Ishikawa (cell line): ENCODE measurements at regions not wholly inside any gene's neighbourhood (a gene's known extent, or its start where the extent isn't known, plus 50 kb on each side); places are given as distances from the start of the nearest gene placed in this dataset.

Experiments
- CEBPB ChIP-seq: IDR thresholded peaks from 2 replicates; pipeline ENCODE4 v1.6.1; 2012
- CREB1 ChIP-seq: IDR thresholded peaks from 2 replicates; pipeline ENCODE4 v1.6.1; 2012; ENCODE audit warnings: low read depth
- EGR1 ChIP-seq: IDR thresholded peaks from 2 replicates; pipeline ENCODE4 v1.6.1; 2012
- EP300 ChIP-seq: IDR thresholded peaks from 2 replicates; pipeline ENCODE4 v1.6.1; 2012; ENCODE audit warnings: borderline replicate concordance
- FOXM1 ChIP-seq: IDR thresholded peaks from 2 replicates; pipeline ENCODE4 v1.6.1; 2012; ENCODE audit warnings: low read depth, borderline replicate concordance
- MAX ChIP-seq: IDR thresholded peaks from 2 replicates; pipeline ENCODE4 v1.6.1; 2012
- NFIC ChIP-seq: IDR thresholded peaks from 2 replicates; pipeline ENCODE4 v1.6.1; 2012
- RAD21 ChIP-seq: IDR thresholded peaks from 2 replicates; pipeline ENCODE4 v1.6.1; 2012; ENCODE audit warnings: low read depth
- REST ChIP-seq: IDR thresholded peaks from 2 replicates; pipeline ENCODE4 v1.6.1; 2012; ENCODE audit warnings: low read depth, mild to moderate bottlenecking
- TAF1 ChIP-seq: IDR thresholded peaks from 2 replicates; pipeline ENCODE4 v1.6.1; 2012; ENCODE audit warnings: low read depth, mild to moderate bottlenecking
- TCF12 ChIP-seq: IDR thresholded peaks from 2 replicates; pipeline ENCODE4 v1.6.1; 2012; ENCODE audit warnings: low read depth
- TEAD4 ChIP-seq: IDR thresholded peaks from 2 replicates; pipeline ENCODE4 v1.6.1; 2012
- USF1 ChIP-seq: IDR thresholded peaks from 2 replicates; pipeline ENCODE4 v1.6.1; 2012
- YY1 ChIP-seq: IDR thresholded peaks from 2 replicates; pipeline ENCODE4 v1.6.1; 2012; ENCODE audit warnings: low read depth
- ZBTB7A ChIP-seq: IDR thresholded peaks from 2 replicates; pipeline ENCODE4 v1.6.1; 2012; ENCODE audit warnings: low read depth

GRCh38 chr1:30313584-30313983 is 409.8 kb downstream of the MATN1 start:
- TF ChIP-seq TAF1 (no peak), FOXM1 (no peak), TEAD4 (no peak), EGR1 (no peak), TCF12 (no peak), CREB1 (no peak), USF1 (no peak), RAD21 (no peak), REST (no peak), YY1 (no peak), MAX (no peak), NFIC (no peak), CEBPB (no peak), EP300 (no peak), ZBTB7A (no peak)

GRCh38 chr1:30313176-30313575 is 410.2 kb downstream of the MATN1 start:
- no peak for TF ChIP-seq MAX

- TF ChIP-seq NFIC (no peak), CREB1 (no peak), TAF1 (no peak), EP300 (no peak), EGR1 (no peak), USF1 (no peak)
Measured at GRCh38 chr1:30312226-30312625, 411.2 kb downstream of the MATN1 start.

- TF ChIP-seq FOXM1 (no peak), ZBTB7A (no peak), CEBPB (no peak), TAF1 (no peak), MAX (no peak), CREB1 (no peak), TCF12 (no peak), EP300 (no peak), TEAD4 (no peak)
Measured at GRCh38 chr1:30311749-30312148, 411.6 kb downstream of the MATN1 start.

- no peak for TF ChIP-seq CEBPB
- no peak for TF ChIP-seq TAF1
- TF ChIP-seq TCF12: no peak
- TF ChIP-seq RAD21: no peak
- no peak for TF ChIP-seq YY1
- TF ChIP-seq CREB1: no peak
Measured at GRCh38 chr1:30310966-30311742, 412.2 kb downstream of the MATN1 start.

- no peak for TF ChIP-seq USF1
- TF ChIP-seq TEAD4: no peak
- TF ChIP-seq TAF1: no peak
- no peak for TF ChIP-seq REST
- TF ChIP-seq CEBPB: no peak
- no peak for TF ChIP-seq ZBTB7A
Measured at GRCh38 chr1:30307182-30307581, 416.2 kb downstream of the MATN1 start.
